Osteocyte (in vitro differentiated cells): ENCODE measurements at regions not wholly inside any gene's neighbourhood (a gene's known extent, or its start where the extent isn't known, plus 50 kb on each side); places are given as distances from the start of the nearest gene placed in this dataset.

ENCODE experiments used
- DNase-seq: peaks from one replicate; pipeline ENCODE4 v3.0.0; 2021; ENCODE audit warnings: mixed read lengths; ENCODE audit not compliant: unreplicated experiment; ENCODE audit errors: extremely low spot score
- H3K27ac Mint-ChIP-seq: one replicate; pipeline ENCODE4 v1.8.0; 2021; ENCODE audit warnings: mild to moderate bottlenecking, mixed read lengths; ENCODE audit not compliant: unreplicated experiment
- H3K27me3 Mint-ChIP-seq: one replicate; pipeline ENCODE4 v1.8.0; 2021; ENCODE audit warnings: mixed read lengths; ENCODE audit not compliant: unreplicated experiment
- H3K36me3 Mint-ChIP-seq: one replicate; pipeline ENCODE4 v1.8.0; 2021; ENCODE audit warnings: mixed read lengths; ENCODE audit not compliant: unreplicated experiment
- H3K4me1 Mint-ChIP-seq: one replicate; pipeline ENCODE4 v1.8.0; 2021; ENCODE audit warnings: mixed read lengths; ENCODE audit not compliant: unreplicated experiment
- H3K4me3 Mint-ChIP-seq: one replicate; pipeline ENCODE4 v1.8.0; 2021; ENCODE audit warnings: mild to moderate bottlenecking, moderate library complexity, mixed read lengths; ENCODE audit not compliant: unreplicated experiment
- H3K9me3 Mint-ChIP-seq: one replicate; pipeline ENCODE4 v1.8.0; 2021; ENCODE audit warnings: mixed read lengths; ENCODE audit not compliant: unreplicated experiment
- TF ChIP-seq, protein P1 (sequence below): fragments of 200-600 bp; sonication (generic); IDR thresholded peaks from 2 replicates; pipeline ENCODE4 v1.5.0; 2021; ENCODE audit warnings: antibody characterized with exemption, mild to moderate bottlenecking, moderate library complexity

DNA sequence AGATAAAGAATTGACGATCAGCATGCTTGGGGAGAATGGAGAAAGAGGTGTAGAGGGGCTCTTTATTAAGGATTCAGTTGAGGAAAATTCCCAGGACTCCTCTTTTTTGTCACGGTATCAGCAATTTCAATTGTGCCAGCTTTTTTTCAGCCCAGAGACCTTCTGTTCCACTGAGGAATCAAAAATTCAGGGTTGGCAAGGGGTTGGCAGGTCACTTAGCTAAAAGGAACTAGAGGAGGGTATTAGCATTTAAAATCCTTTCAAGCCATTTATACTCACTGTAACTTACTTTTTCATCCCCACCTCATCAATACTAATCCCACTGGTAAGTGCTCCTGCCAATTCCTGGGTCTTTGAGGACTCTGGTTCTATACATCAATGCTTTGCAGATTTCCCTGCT is 757.5 kb upstream of the COBL start:
- no peak for DNase-seq
- Mint-ChIP-seq H3K27ac (no peak overlapping the region), H3K4me1 (no peaks in the 10 kb centered on the region), H3K9me3 (peaks cover 16% of the 10 kb centered on the region), H3K4me3 (no peak overlapping the region), H3K36me3 (no peaks in the 10 kb centered on the region), H3K27me3 (no peaks in the 10 kb centered on the region)
- TF ChIP-seq, protein P1, sequence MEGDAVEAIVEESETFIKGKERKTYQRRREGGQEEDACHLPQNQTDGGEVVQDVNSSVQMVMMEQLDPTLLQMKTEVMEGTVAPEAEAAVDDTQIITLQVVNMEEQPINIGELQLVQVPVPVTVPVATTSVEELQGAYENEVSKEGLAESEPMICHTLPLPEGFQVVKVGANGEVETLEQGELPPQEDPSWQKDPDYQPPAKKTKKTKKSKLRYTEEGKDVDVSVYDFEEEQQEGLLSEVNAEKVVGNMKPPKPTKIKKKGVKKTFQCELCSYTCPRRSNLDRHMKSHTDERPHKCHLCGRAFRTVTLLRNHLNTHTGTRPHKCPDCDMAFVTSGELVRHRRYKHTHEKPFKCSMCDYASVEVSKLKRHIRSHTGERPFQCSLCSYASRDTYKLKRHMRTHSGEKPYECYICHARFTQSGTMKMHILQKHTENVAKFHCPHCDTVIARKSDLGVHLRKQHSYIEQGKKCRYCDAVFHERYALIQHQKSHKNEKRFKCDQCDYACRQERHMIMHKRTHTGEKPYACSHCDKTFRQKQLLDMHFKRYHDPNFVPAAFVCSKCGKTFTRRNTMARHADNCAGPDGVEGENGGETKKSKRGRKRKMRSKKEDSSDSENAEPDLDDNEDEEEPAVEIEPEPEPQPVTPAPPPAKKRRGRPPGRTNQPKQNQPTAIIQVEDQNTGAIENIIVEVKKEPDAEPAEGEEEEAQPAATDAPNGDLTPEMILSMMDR = no peak

DNA sequence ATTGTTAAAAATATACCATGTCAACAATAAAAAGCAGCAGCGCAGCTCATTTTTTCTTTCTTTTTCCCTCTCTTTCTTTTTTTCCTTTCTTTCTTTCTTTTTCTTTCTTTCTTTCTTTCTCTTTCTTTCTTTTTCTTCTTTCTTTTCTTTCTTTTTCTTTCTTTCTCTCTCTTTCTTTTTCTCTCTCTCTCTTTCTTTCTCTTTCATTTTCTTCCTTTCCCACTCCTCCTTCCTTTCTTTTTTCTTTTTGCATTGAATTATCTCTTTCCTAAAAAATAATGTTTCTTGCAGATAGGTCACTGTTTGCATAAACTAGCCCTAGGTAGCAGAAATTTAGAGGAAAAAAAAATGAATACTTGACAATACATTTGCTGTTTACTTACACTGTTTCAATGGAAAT is 755.1 kb upstream of the COBL start:
- no peaks in the 10 kb centered on the region for H3K27me3 Mint-ChIP-seq
- H3K9me3 Mint-ChIP-seq = peaks cover 19% of the 10 kb centered on the region

DNA sequence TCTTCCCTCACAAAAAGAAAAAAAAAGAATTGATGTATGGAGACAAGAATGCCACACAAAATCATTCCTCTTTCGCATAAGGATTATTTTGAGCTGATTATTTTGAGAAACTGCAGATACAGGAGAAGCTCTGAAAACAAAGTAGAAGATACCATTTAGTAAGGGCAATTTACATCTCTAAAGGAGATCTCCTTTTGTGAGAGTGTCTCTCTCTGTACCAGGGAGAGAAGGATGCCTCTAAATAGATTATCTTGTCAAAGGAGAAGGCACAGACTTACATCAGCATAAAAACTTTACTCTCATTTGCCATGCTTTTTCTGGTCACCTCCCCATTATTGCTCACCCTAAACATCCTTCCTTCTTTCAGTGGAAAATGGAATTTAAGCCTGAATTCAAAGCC is 747.9 kb upstream of the COBL start:
- Mint-ChIP-seq H3K36me3 (no peaks in the 10 kb centered on the region), H3K27me3 (no peaks in the 10 kb centered on the region), H3K9me3 (peaks cover 3% of the 10 kb centered on the region), H3K27ac (no peak overlapping the region), H3K4me3 (no peak overlapping the region), H3K4me1 (no peaks in the 10 kb centered on the region)
- TF ChIP-seq, protein P1 = no peak
- DNase-seq = no peak

More for the DNA sequence above, 755.1 kb upstream of the COBL start:
- Mint-ChIP-seq H3K27ac (no peak overlapping the region), H3K4me3 (no peak overlapping the region), H3K36me3 (no peaks in the 10 kb centered on the region), H3K4me1 (no peaks in the 10 kb centered on the region)
- TF ChIP-seq, protein P1 = no peak
- DNase-seq = no peak

DNA sequence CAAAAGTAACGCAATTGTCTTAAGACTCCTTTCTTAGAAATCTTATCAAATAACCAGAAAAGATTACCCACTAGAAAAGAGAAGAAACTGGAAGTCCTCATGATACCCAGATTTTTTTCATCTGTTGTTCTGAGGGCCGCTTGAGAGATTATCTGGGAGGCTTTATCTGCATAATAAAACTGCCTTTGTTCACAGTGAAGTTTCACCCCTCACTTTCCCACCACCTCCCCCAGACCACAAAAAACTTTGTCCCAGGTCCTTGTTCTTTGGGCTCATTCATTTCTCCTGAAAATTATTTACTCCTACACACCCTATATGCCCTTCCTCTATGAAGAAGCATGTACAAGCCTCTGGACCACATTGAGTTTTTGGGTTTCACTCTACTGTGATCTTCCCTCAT is 745.1 kb upstream of the COBL start:
- Mint-ChIP-seq H3K4me1 (no peaks in the 10 kb centered on the region), H3K36me3 (no peaks in the 10 kb centered on the region), H3K4me3 (no peak overlapping the region), H3K27ac (no peak overlapping the region), H3K27me3 (no peaks in the 10 kb centered on the region), H3K9me3 (peaks cover 4% of the 10 kb centered on the region)
- DNase-seq = no peak
- TF ChIP-seq, protein P1 = no peak

DNA sequence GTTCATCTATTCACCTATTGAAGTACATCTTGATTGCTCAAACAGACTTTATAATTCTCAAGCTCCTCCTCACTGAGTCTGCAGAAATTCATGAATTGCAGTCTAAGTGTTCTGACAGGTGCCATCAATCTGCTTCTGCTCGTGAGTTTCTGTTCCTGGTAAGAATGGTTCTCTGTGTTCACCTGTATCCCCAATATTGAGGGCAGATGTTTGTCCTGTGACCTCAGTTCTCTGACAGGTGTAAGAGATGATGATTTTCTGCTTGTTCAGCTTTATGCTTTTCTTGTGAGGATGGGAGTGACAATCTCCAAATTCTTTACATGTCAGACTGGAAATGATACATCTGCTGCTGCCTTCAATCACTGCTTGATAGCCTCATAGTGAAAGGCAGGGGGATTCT is 736.9 kb upstream of the COBL start:
- no peaks in the 10 kb centered on the region for H3K36me3 Mint-ChIP-seq
- TF ChIP-seq, protein P1 = no peak
- peaks cover 4% of the 10 kb centered on the region for H3K9me3 Mint-ChIP-seq
- DNase-seq = no peak
- H3K27ac Mint-ChIP-seq = no peak overlapping the region
- no peaks in the 10 kb centered on the region for H3K27me3 Mint-ChIP-seq
- H3K4me3 Mint-ChIP-seq = no peak overlapping the region
- no peaks in the 10 kb centered on the region for H3K4me1 Mint-ChIP-seq
